Esophagus squamous epithelium (tissue), 5 donors: ENCODE measurements at regions not wholly inside any gene's neighbourhood (a gene's known extent, or its start where the extent isn't known, plus 50 kb on each side); places are given as distances from the start of the nearest gene placed in this dataset.

Source experiments
- DNase-seq: peaks from one replicate; lab custom pipeline; 2025; lab: John Stamatoyannopoulos, UW
- H3K27ac ChIP-seq, 4 donors: fragments of 200-600 bp; sonication (generic); one replicate each; pipeline ENCODE4 v1.5.1; 2016 to 2019; ENCODE audit warnings: mild to moderate bottlenecking in 1 of 4
- H3K27me3 ChIP-seq, 4 donors: fragments of 200-600 bp; sonication (generic); 1 replicate in 3 of 4; 2 replicates in 1 of 4; pipeline versions ENCODE4 v1.5.1 to v1.6.0; 2017 to 2021; ENCODE audit warnings: antibody characterized with exemption in 1 of 4
- H3K36me3 ChIP-seq, 3 donors: fragments of 200-600 bp; sonication (generic); one replicate each; pipeline ENCODE4 v1.5.1; 2016 to 2019
- H3K4me1 ChIP-seq, 3 donors: fragments of 200-600 bp; sonication (generic); one replicate each; pipeline ENCODE4 v1.5.1; 2017 to 2019
- H3K4me3 ChIP-seq, 4 donors: fragments of 200-600 bp; sonication (generic); 1 replicate in 3 of 4; 2 replicates in 1 of 4; pipeline ENCODE4 v1.5.1; 2016 to 2019; ENCODE audit warnings: mild to moderate bottlenecking in 2 of 4, moderate library complexity in 1 of 4
- H3K9me3 ChIP-seq, 3 donors: fragments of 200-600 bp; sonication (generic); one replicate each; pipeline ENCODE4 v1.5.1; 2016 to 2019
- CTCF ChIP-seq, 6 experiments: fragments of 450-650 bp in 4 of 6; fragments of 200-600 bp in 2 of 6; sonication (generic) in 2 of 6; IDR thresholded peaks; one replicate each; pipeline ENCODE4 v1.5.1; 2016 to 2019; ENCODE audit warnings: antibody characterized with exemption in 6 of 6, mild to moderate bottlenecking in 4 of 6, moderate library complexity in 4 of 6
- POLR2A ChIP-seq, 4 donors: fragments of 450-650 bp; IDR thresholded peaks; one replicate each; pipeline ENCODE4 v1.6.1; 2017; ENCODE audit warnings: antibody characterized with exemption in 4 of 4, mild to moderate bottlenecking in 4 of 4, moderate library complexity in 3 of 4
- WGBS, 2 donors: methylation state at CpG; one replicate each; pipeline ENCODE4 v1.1.5; 2018; 5-methylcytosine and 5-hydroxymethylcytosine counted together
- intact Hi-C: fragments of 100-400 bp; cut with DNase I; formaldehyde crosslinking; loops from one replicate; pipeline ENCODE4 v1.15.0; 2022
- donor health status: DM: yes; HTN: yes; CAD: no.

DNA sequence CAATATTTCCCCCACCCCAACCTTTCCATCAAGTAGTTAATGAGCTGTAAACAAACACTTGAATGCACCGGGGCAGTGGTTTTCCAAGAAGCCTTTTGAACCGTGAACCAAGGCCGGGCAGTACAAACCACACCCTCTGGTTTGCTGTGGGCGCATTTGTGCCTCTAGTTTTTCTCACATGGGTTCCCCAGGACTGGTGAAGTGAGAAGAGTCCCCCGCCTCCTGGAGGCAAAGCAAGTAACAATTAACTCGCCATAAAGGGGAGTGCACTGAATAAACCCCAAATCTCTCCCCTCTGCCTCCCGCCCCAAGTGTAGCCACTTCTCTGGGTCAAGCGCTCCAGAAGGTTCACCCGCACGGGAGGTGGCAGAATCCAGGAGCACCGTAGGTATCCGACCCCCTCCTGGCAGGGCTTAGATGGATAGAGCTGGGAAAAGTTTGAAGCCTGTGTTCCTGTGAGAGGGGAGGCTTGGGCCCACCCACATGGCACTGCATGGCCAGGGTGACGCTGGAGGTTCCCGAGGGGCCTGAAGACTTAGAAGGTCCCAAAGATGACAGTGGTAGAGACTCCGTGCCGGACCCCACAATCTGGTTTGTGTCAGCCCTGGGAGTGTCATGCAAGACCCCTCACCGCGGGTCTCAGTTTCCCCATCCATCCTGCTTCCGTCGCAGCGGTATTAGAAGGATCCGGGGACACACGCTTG, 182.2 kb downstream of the SMAD2 start:
- H3K4me3 ChIP-seq, result no peak overlapping the region
- H3K4me1 ChIP-seq, result peaks cover 0 to 10% (median 0%) of the 10 kb centered on the region in 3 donors
- H3K36me3 ChIP-seq, result no peaks in the 10 kb centered on the region
- DNase-seq, result no peak
- peaks cover 0 to 40% (median 0%) of the 10 kb centered on the region in 4 donors for H3K27me3 ChIP-seq
- WGBS, 2 donors, result 56 to 94% methylated on average over 3 to 9 of the region's 23 CpGs
- H3K9me3 ChIP-seq, result no peaks in the 10 kb centered on the region
- no peak overlapping the region for H3K27ac ChIP-seq
- TF ChIP-seq CTCF (IDR thresholded peaks at IDR 0.05) (no peak), POLR2A (IDR thresholded peaks at IDR 0.05) (no peak)
- intact Hi-C loops, result loop anchor here (10.0 kb wide), 1 partner anchor 643 kb away; no protein-coding TSS in a partner anchor

DNA sequence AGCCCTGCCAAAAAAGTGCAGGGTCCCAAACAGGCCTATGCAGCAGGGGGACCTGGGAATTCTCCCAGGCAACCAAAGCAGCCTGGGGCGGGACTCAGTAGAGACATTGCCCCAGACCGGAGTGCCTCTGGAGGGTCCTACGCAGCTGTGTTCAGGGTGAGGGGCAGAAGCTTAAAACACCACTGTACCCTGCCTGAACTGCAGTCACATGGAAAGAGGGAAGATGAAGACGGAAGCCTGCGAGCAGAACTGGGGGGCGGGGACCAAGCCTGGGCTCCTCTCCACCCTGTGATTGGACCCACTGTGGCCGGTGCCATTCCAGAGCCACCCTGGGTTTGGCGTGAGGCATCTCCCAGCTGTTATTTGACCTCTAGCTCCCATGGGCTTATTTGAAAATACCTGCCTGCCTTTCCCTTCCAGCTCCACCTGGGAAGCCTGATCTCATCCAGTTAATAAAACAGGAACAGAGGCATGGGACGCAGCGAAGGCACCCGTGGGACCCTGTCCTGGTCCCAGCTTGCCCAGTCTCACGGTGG, 183.1 kb downstream of the SMAD2 start:
- intact Hi-C loops, result loop anchor here (10.0 kb wide), 1 partner anchor 643 kb away; no protein-coding TSS in a partner anchor
- no peak for DNase-seq
- no peak for TF ChIP-seq POLR2A (IDR thresholded peaks at IDR 0.05)
- TF ChIP-seq CTCF (IDR thresholded peaks at IDR 0.05), result no peak

DNA sequence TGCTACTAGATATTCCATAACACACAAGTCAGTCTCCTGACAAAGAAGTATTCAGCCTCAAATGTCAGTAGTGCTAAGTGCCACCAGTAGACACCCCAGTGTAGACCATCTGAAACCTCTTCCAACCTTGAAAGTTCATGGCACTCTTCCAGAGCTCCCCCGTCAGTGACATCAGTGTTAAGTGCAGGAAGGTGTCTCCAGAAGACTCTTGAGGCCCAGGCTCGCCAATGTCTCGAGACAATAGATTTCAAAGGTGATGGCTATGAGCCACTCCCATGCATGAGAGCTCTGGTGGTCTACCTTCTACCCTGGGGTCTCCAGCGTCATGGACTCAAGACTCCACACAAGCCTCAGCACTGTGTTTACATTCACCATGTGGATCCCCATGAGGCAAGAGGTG, 183.8 kb downstream of the SMAD2 start:
- Histone ChIP-seq H3K9me3 (no peaks in the 10 kb centered on the region), H3K27ac (no peak overlapping the region), H3K4me1 (peaks cover 0 to 10% (median 0%) of the 10 kb centered on the region in 3 donors), H3K27me3 (peaks cover 0 to 40% (median 0%) of the 10 kb centered on the region in 4 donors), H3K4me3 (no peak overlapping the region), H3K36me3 (no peaks in the 10 kb centered on the region)
- intact Hi-C loops, result loop anchor here (10.0 kb wide), 1 partner anchor 642 kb away; no protein-coding TSS in a partner anchor
- DNase-seq, result no peak
- TF ChIP-seq CTCF (IDR thresholded peaks at IDR 0.05), result no peak
- no peak for TF ChIP-seq POLR2A (IDR thresholded peaks at IDR 0.05)
- WGBS, 2 donors, result 50 to 100% methylated on average over 1 to 3 of the region's 4 CpGs

More for the DNA sequence above, 183.1 kb downstream of the SMAD2 start:
- Histone ChIP-seq H3K4me1 (peaks cover 0 to 10% (median 0%) of the 10 kb centered on the region in 3 donors), H3K27me3 (peaks cover 0 to 40% (median 0%) of the 10 kb centered on the region in 4 donors), H3K27ac (no peak overlapping the region), H3K9me3 (no peaks in the 10 kb centered on the region), H3K4me3 (no peak overlapping the region), H3K36me3 (no peaks in the 10 kb centered on the region)
- 69 to 80% methylated on average over 5 to 9 of the region's 12 CpGs for WGBS, 2 donors

GRCh38 chr18:47745227-47745626, 185.2 kb downstream of the SMAD2 start:
- 73 to 75% methylated on average over 4 of the region's 4 CpGs for WGBS, 2 donors
- Histone ChIP-seq H3K4me3 (no peak overlapping the region), H3K27ac (no peak overlapping the region), H3K27me3 (peaks cover 0 to 28% (median 0%) of the 10 kb centered on the region in 4 donors), H3K4me1 (peaks cover 0 to 10% (median 0%) of the 10 kb centered on the region in 3 donors), H3K36me3 (no peaks in the 10 kb centered on the region), H3K9me3 (no peaks in the 10 kb centered on the region)
- TF ChIP-seq CTCF (IDR thresholded peaks at IDR 0.05) (no peak), POLR2A (IDR thresholded peaks at IDR 0.05) (no peak)
- DNase-seq, result no peak
- intact Hi-C loops, result loop anchor here (10.0 kb wide), 1 partner anchor 640 kb away; no protein-coding TSS in a partner anchor

DNA sequence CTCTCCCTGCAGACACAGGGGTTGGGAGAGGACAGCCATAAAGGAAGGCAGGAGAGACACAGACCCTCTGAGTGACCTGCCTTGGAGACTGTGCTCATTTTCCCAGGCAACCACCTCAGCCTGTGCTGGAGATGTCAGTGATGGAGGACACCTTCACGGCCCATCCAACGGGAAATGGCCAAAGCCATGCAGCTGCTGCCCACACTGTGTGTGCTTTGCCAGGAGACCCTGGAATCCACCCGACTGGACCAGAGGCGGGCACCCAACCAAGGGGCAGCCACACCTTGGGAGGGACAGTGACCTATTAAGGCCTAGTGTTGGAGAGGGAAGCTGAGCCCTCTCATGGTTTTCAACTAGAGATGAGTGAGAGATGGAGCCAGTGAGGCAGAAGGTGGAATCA, 192.5 kb downstream of the SMAD2 start:
- TF ChIP-seq CTCF (IDR thresholded peaks at IDR 0.05) (no peak), POLR2A (IDR thresholded peaks at IDR 0.05) (no peak)
- Histone ChIP-seq H3K4me1 (no peaks in the 10 kb centered on the region), H3K4me3 (no peak overlapping the region), H3K27ac (no peak overlapping the region), H3K36me3 (no peaks in the 10 kb centered on the region), H3K9me3 (no peaks in the 10 kb centered on the region), H3K27me3 (peaks cover 0 to 64% (median 0%) of the 10 kb centered on the region in 4 donors)
- DNase-seq, result no peak
- WGBS, 2 donors, result 100% methylated on average over 3 of the region's 4 CpGs; no CpG with 5 or more reads in 1 of the 2 donors
- intact Hi-C loops, result no loop called here
